ENCODE measurements at regions not wholly inside any gene's neighbourhood (a gene's known extent, or its start where the extent isn't known, plus 50 kb on each side); places are given as distances from the start of the nearest gene placed in this dataset.

DNA sequence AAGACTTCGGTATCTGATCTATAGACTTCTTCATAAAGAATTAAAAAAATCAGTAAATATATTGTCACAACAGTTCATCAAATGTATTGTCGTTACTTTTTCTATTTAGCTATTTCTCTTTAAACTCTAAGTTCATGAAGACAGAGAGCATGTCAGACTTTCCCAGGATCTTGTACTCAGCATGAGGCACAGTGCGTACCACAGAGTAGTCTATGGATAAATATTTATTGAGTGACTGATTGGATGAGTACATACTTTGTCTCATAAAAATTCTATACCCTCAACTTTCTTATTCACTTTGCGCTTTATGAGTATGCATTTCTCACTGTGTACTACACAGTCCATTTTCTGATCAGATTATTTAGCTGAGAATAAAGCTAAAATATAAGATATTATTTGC is 1284.4 kb upstream of the ADGRB3 start (continued):
- TF ChIP-seq ETV6 (conservative IDR thresholded peaks at IDR 0.05 in 1 of 2, IDR thresholded peaks at IDR 0.05 in 1 of 2; ENCODE audit: borderline replicate concordance in 1 of 2, low read depth in 1 of 2) = no peak
- no peak for TF ChIP-seq ZSCAN29 (IDR thresholded peaks at IDR 0.05)
- TF ChIP-seq, protein P1, sequence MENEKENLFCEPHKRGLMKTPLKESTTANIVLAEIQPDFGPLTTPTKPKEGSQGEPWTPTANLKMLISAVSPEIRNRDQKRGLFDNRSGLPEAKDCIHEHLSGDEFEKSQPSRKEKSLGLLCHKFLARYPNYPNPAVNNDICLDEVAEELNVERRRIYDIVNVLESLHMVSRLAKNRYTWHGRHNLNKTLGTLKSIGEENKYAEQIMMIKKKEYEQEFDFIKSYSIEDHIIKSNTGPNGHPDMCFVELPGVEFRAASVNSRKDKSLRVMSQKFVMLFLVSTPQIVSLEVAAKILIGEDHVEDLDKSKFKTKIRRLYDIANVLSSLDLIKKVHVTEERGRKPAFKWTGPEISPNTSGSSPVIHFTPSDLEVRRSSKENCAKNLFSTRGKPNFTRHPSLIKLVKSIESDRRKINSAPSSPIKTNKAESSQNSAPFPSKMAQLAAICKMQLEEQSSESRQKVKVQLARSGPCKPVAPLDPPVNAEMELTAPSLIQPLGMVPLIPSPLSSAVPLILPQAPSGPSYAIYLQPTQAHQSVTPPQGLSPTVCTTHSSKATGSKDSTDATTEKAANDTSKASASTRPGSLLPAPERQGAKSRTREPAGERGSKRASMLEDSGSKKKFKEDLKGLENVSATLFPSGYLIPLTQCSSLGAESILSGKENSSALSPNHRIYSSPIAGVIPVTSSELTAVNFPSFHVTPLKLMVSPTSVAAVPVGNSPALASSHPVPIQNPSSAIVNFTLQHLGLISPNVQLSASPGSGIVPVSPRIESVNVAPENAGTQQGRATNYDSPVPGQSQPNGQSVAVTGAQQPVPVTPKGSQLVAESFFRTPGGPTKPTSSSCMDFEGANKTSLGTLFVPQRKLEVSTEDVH (IDR thresholded peaks at IDR 0.05; ENCODE audit: low read depth, partially characterized antibody) = no peak

DNA sequence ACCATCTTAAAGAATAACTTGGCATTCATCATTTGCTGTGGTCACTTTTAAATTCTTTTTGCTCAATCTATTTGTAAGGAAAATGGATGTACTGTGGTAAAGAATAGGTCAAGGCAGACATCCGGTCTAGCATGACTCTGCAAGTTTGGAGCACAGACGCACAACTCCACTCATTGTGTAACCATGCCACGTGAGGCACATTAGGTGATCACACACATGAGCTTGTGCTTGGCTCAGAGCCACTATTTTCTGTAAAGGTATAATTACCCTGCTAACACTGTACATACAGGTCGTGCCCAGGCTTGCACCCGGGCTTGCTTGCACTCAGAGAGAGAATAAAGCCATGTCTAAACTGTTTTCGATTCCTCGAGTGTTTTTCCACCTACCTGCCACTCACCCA is 1289.1 kb upstream of the ADGRB3 start:
- Histone ChIP-seq H3K27me3 (replicated peaks in 1 of 2; ENCODE audit: control insufficient read depth in 2 of 2, insufficient read depth in 2 of 2, low read length in 1 of 2) (no peaks in the 10 kb centered on the region), H3K4me1 (ENCODE audit: control insufficient read depth, insufficient read depth, low read length) (no peaks in the 10 kb centered on the region), H3K4me2 (ENCODE audit: control insufficient read depth, insufficient read depth) (no peak overlapping the region), H3K36me3 (ENCODE audit: control insufficient read depth in 2 of 2, insufficient read depth in 2 of 2, low read length in 1 of 2) (no peaks in the 10 kb centered on the region), H3K9ac (ENCODE audit: control insufficient read depth, insufficient read depth, low read length) (no peak overlapping the region), H3K4me3 (no peak overlapping the region), H4K20me1 (ENCODE audit: control insufficient read depth, insufficient read depth) (no peaks in the 10 kb centered on the region), H2AFZ (ENCODE audit: control insufficient read depth, low read depth, low read length) (no peak overlapping the region), H3K27ac (ENCODE audit: control insufficient read depth, insufficient read depth) (no peak overlapping the region), H3K79me2 (ENCODE audit: control insufficient read depth, insufficient read depth, low read length) (no peaks in the 10 kb centered on the region), H3K9me3 (replicated peaks; ENCODE audit: control insufficient read depth, insufficient read depth, low read length) (no peaks in the 10 kb centered on the region)
- DNase-seq (ENCODE audit: low read depth, low spot score) (no peak), ATAC-seq (peak; percentile 37; the same call in 2 of the 3 replicates), FAIRE-seq (no peak)
- 32% methylated on average over 7 of the region's 7 CpGs for WGBS (ENCODE audit: insufficient coverage, insufficient replicate concordance, low lambda C conversion rate, missing lambda C conversion rate)
- RAD21 ChIA-PET (ENCODE audit: unreplicated experiment) = no interaction called here
- CTCF ChIA-PET = no interaction called here
- in situ Hi-C loops (cut with MboI) (no loop called here), intact Hi-C loops (cut with micrococcal nuclease; ENCODE audit: unreplicated experiment) (no loop called here)
- SMC1A ChIA-PET (ENCODE audit: uncharacterized antibody, unreplicated experiment) = no interaction called here
- no TSS peak for BruUV-seq (replicated peaks)
- TF ChIP-seq BHLHE40 (IDR thresholded peaks at IDR 0.05; ENCODE audit: borderline replicate concordance in 1 of 2, low read depth in 2 of 2, low read length in 1 of 2) = peak in 1 of 2 experiments; percentile 33; a peak in 1 of 4 replicates
- no peak for TF ChIP-seq POLR2AphosphoS2 (IDR thresholded peaks at IDR 0.05; ENCODE audit: low read depth, low read length)
- TF ChIP-seq EED (IDR thresholded peaks at IDR 0.05; ENCODE audit: low read depth) = no peak
- TF ChIP-seq CREB1 (IDR thresholded peaks at IDR 0.05; ENCODE audit: low read depth) = no peak
- TF ChIP-seq, protein P2, sequence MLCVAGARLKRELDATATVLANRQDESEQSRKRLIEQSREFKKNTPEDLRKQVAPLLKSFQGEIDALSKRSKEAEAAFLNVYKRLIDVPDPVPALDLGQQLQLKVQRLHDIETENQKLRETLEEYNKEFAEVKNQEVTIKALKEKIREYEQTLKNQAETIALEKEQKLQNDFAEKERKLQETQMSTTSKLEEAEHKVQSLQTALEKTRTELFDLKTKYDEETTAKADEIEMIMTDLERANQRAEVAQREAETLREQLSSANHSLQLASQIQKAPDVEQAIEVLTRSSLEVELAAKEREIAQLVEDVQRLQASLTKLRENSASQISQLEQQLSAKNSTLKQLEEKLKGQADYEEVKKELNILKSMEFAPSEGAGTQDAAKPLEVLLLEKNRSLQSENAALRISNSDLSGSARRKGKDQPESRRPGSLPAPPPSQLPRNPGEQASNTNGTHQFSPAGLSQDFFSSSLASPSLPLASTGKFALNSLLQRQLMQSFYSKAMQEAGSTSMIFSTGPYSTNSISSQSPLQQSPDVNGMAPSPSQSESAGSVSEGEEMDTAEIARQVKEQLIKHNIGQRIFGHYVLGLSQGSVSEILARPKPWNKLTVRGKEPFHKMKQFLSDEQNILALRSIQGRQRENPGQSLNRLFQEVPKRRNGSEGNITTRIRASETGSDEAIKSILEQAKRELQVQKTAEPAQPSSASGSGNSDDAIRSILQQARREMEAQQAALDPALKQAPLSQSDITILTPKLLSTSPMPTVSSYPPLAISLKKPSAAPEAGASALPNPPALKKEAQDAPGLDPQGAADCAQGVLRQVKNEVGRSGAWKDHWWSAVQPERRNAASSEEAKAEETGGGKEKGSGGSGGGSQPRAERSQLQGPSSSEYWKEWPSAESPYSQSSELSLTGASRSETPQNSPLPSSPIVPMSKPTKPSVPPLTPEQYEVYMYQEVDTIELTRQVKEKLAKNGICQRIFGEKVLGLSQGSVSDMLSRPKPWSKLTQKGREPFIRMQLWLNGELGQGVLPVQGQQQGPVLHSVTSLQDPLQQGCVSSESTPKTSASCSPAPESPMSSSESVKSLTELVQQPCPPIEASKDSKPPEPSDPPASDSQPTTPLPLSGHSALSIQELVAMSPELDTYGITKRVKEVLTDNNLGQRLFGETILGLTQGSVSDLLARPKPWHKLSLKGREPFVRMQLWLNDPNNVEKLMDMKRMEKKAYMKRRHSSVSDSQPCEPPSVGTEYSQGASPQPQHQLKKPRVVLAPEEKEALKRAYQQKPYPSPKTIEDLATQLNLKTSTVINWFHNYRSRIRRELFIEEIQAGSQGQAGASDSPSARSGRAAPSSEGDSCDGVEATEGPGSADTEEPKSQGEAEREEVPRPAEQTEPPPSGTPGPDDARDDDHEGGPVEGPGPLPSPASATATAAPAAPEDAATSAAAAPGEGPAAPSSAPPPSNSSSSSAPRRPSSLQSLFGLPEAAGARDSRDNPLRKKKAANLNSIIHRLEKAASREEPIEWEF (IDR thresholded peaks at IDR 0.05; ENCODE audit: insufficient replicate concordance, low read depth, low read length) = no peak
- POLR2A ChIA-PET = no interaction called here
